ENCODE measurements at regions not wholly inside any gene's neighbourhood (a gene's known extent, or its start where the extent isn't known, plus 50 kb on each side); places are given as distances from the start of the nearest gene placed in this dataset.
"Not testable (repeated sequence)": the region's sequence is repeated elsewhere in the genome, so short reads cannot be mapped to it uniquely, and the experiment has no call there.

- DNase-seq (ENCODE audit: low spot score): no peak
These were observed 822.4 kb downstream of the FAT4 start for GRCh38 chr4:126136922-126137781.

- no peak for DNase-seq (ENCODE audit: low spot score)
These were observed 823.0 kb downstream of the FAT4 start for GRCh38 chr4:126137782-126138170.

- DNase-seq (ENCODE audit: low spot score): no peak
These were observed 829.9 kb downstream of the FAT4 start for GRCh38 chr4:126144543-126145237.

GRCh38 chr4:126168484-126168883 lies 853.7 kb downstream of the FAT4 start:
- DNase-seq (ENCODE audit: low spot score): no peak

- no peak for DNase-seq (ENCODE audit: low spot score)
These were observed 857.4 kb downstream of the FAT4 start for GRCh38 chr4:126172126-126172525.

- no peak for DNase-seq (ENCODE audit: low spot score)
These were observed 859.9 kb downstream of the FAT4 start for GRCh38 chr4:126174627-126175026.

GRCh38 chr4:126180642-126181041 lies 865.9 kb downstream of the FAT4 start:
- no peak for DNase-seq (ENCODE audit: low spot score)

GRCh38 chr4:126182336-126182735 lies 867.6 kb downstream of the FAT4 start:
- no peak for DNase-seq (ENCODE audit: low spot score)

GRCh38 chr4:126182786-126183185 lies 868.0 kb downstream of the FAT4 start:
- DNase-seq (ENCODE audit: low spot score): no peak

GRCh38 chr4:126183206-126183605 lies 868.5 kb downstream of the FAT4 start:
- no peak for DNase-seq (ENCODE audit: low spot score)

- no peak for DNase-seq (ENCODE audit: low spot score)
These were observed 876.8 kb downstream of the FAT4 start for GRCh38 chr4:126191536-126191935.

GRCh38 chr4:126192506-126192905 lies 877.8 kb downstream of the FAT4 start:
- DNase-seq (ENCODE audit: low spot score): no peak

- DNase-seq (ENCODE audit: low spot score): not testable (repeated sequence)
These were observed 886.7 kb downstream of the FAT4 start for GRCh38 chr4:126201251-126202138.

GRCh38 chr4:126202226-126202625 lies 887.5 kb downstream of the FAT4 start:
- no peak for DNase-seq (ENCODE audit: low spot score)

- DNase-seq (ENCODE audit: low spot score): no peak
These were observed 893.2 kb downstream of the FAT4 start for GRCh38 chr4:126207910-126208309.

GRCh38 chr4:126209147-126209546 lies 894.4 kb downstream of the FAT4 start:
- DNase-seq (ENCODE audit: low spot score): no peak

- DNase-seq (ENCODE audit: low spot score): no peak
These were observed 899.2 kb downstream of the FAT4 start for GRCh38 chr4:126213996-126214395.

GRCh38 chr4:126215759-126216158 lies 901.0 kb downstream of the FAT4 start:
- DNase-seq (ENCODE audit: low spot score): no peak

- no peak for DNase-seq (ENCODE audit: low spot score)
These were observed 901.9 kb downstream of the FAT4 start for GRCh38 chr4:126216611-126217010.

GRCh38 chr4:126221282-126221681 lies 906.5 kb downstream of the FAT4 start:
- no peak for DNase-seq (ENCODE audit: low spot score)

GRCh38 chr4:126221717-126222340 lies 907.1 kb downstream of the FAT4 start:
- no peak for DNase-seq (ENCODE audit: low spot score)
